ENCODE measurements at regions not wholly inside any gene's neighbourhood (a gene's known extent, or its start where the extent isn't known, plus 50 kb on each side); places are given as distances from the start of the nearest gene placed in this dataset.

- no peak for ATAC-seq (replicated peaks in 6 of 8)
- Histone ChIP-seq H3K27ac (no peak overlapping the region), H3K4me1 (replicated peaks in 1 of 2) (no peaks in the 10 kb centered on the region), H3K4me3 (no peak overlapping the region)
- in situ Hi-C loops (cut with MboI; ENCODE audit: low pct_unique_long_range_greater_than_20kb in 2 of 9, low sequenced_read_pairs in 9 of 9, unreplicated experiment in 9 of 9): no loop called here
- WGBS, 10 experiments: 0 to 86% (median 33%) methylated on average over 1 to 5 of the region's 20 CpGs; no CpG with 5 or more reads in 3 of the 10 experiments
Measured at GRCh38 chr22:48844056-48844675, 983.5 kb downstream of the BRD1 start.

- WGBS, 10 experiments: 20 to 97% (median 54%) methylated on average over 1 to 5 of the region's 9 CpGs; no CpG with 5 or more reads in 4 of the 10 experiments
- H3K4me3 ChIP-seq: no peak overlapping the region
- in situ Hi-C loops (cut with MboI; ENCODE audit: low pct_unique_long_range_greater_than_20kb in 2 of 9, low sequenced_read_pairs in 9 of 9, unreplicated experiment in 9 of 9): no loop called here
Measured at GRCh38 chr22:48843640-48844039, 984.0 kb downstream of the BRD1 start.

GRCh38 chr22:48842976-48843375 is 984.7 kb downstream of the BRD1 start:
- in situ Hi-C loops (cut with MboI; ENCODE audit: low pct_unique_long_range_greater_than_20kb in 2 of 9, low sequenced_read_pairs in 9 of 9, unreplicated experiment in 9 of 9): no loop called here
- ATAC-seq (replicated peaks in 6 of 8): no peak
- WGBS, 10 experiments: 31 to 100% (median 93%) methylated on average over 1 to 3 of the region's 5 CpGs; no CpG with 5 or more reads in 6 of the 10 experiments

More at GRCh38 chr22:48843640-48844039, 984.0 kb downstream of the BRD1 start:
- H3K4me1 ChIP-seq (replicated peaks in 1 of 2): no peaks in the 10 kb centered on the region
- no peak for ATAC-seq (replicated peaks in 6 of 8)
- H3K27ac ChIP-seq: no peak overlapping the region

GRCh38 chr22:48842583-48842945 is 985.1 kb downstream of the BRD1 start:
- H3K4me1 ChIP-seq (replicated peaks in 1 of 2): no peaks in the 10 kb centered on the region
- ATAC-seq (replicated peaks in 6 of 8): no peak
- in situ Hi-C loops (cut with MboI; ENCODE audit: low pct_unique_long_range_greater_than_20kb in 2 of 9, low sequenced_read_pairs in 9 of 9, unreplicated experiment in 9 of 9): no loop called here

More at GRCh38 chr22:48842976-48843375, 984.7 kb downstream of the BRD1 start:
- Histone ChIP-seq H3K27ac (no peak overlapping the region), H3K4me1 (replicated peaks in 1 of 2) (no peaks in the 10 kb centered on the region), H3K4me3 (no peak overlapping the region)

GRCh38 chr22:48841881-48842582 is 985.6 kb downstream of the BRD1 start:
- ATAC-seq (replicated peaks in 6 of 8): no peak
- in situ Hi-C loops (cut with MboI; ENCODE audit: low pct_unique_long_range_greater_than_20kb in 2 of 9, low sequenced_read_pairs in 9 of 9, unreplicated experiment in 9 of 9): no loop called here

More at GRCh38 chr22:48842583-48842945, 985.1 kb downstream of the BRD1 start:
- H3K4me3 ChIP-seq: no peak overlapping the region
- H3K27ac ChIP-seq: no peak overlapping the region
- 17 to 100% (median 37%) methylated on average over 1 to 10 of the region's 17 CpGs; no CpG with 5 or more reads in 4 of the 10 experiments for WGBS, 10 experiments

GRCh38 chr22:48840112-48840949 is 987.3 kb downstream of the BRD1 start:
- Histone ChIP-seq H3K27ac (no peak overlapping the region), H3K4me3 (no peak overlapping the region), H3K4me1 (replicated peaks in 1 of 2) (no peaks in the 10 kb centered on the region)
- no peak for ATAC-seq (replicated peaks in 6 of 8)
- in situ Hi-C loops (cut with MboI; ENCODE audit: low pct_unique_long_range_greater_than_20kb in 2 of 9, low sequenced_read_pairs in 9 of 9, unreplicated experiment in 9 of 9): no loop called here
- WGBS, 10 experiments: 40 to 53% methylated on average over 1 to 5 of the region's 16 CpGs; no CpG with 5 or more reads in 8 of the 10 experiments

More at GRCh38 chr22:48841881-48842582, 985.6 kb downstream of the BRD1 start:
- 17 to 92% (median 56%) methylated on average over 1 to 15 of the region's 22 CpGs; no CpG with 5 or more reads in 4 of the 10 experiments for WGBS, 10 experiments
- Histone ChIP-seq H3K4me3 (no peak overlapping the region), H3K27ac (no peak overlapping the region), H3K4me1 (replicated peaks in 1 of 2) (no peaks in the 10 kb centered on the region)

- 19 to 76% (median 45%) methylated on average over 1 to 6 of the region's 19 CpGs; no CpG with 5 or more reads in 4 of the 10 experiments for WGBS, 10 experiments
- Histone ChIP-seq H3K4me1 (replicated peaks in 1 of 2) (no peaks in the 10 kb centered on the region), H3K4me3 (no peak overlapping the region), H3K27ac (no peak overlapping the region)
- in situ Hi-C loops (cut with MboI; ENCODE audit: low pct_unique_long_range_greater_than_20kb in 2 of 9, low sequenced_read_pairs in 9 of 9, unreplicated experiment in 9 of 9): no loop called here
- ATAC-seq (replicated peaks in 6 of 8): no peak
Measured at GRCh38 chr22:48838846-48839730, 988.6 kb downstream of the BRD1 start.

- 0 to 100% (median 60%) methylated on average over 1 to 5 of the region's 16 CpGs; no CpG with 5 or more reads in 5 of the 10 experiments for WGBS, 10 experiments
- in situ Hi-C loops (cut with MboI; ENCODE audit: low pct_unique_long_range_greater_than_20kb in 2 of 9, low sequenced_read_pairs in 9 of 9, unreplicated experiment in 9 of 9): no loop called here
- no peak overlapping the region for H3K4me3 ChIP-seq
- H3K4me1 ChIP-seq (replicated peaks in 1 of 2): no peaks in the 10 kb centered on the region
- ATAC-seq (replicated peaks in 6 of 8): no peak
- H3K27ac ChIP-seq: no peak overlapping the region
Measured at GRCh38 chr22:48838376-48838775, 989.3 kb downstream of the BRD1 start.

- ATAC-seq (replicated peaks in 6 of 8): peak in 1 of 8 experiments; percentile 45
- H3K4me3 ChIP-seq: no peak overlapping the region
- no peaks in the 10 kb centered on the region for H3K4me1 ChIP-seq (replicated peaks in 1 of 2)
- WGBS, 10 experiments: 17 to 92% (median 50%) methylated on average over 2 to 13 of the region's 16 CpGs; no CpG with 5 or more reads in 3 of the 10 experiments
- no peak overlapping the region for H3K27ac ChIP-seq
- in situ Hi-C loops (cut with MboI; ENCODE audit: low pct_unique_long_range_greater_than_20kb in 2 of 9, low sequenced_read_pairs in 9 of 9, unreplicated experiment in 9 of 9): no loop called here
Measured at GRCh38 chr22:48837341-48837935, 990.2 kb downstream of the BRD1 start.

- Histone ChIP-seq H3K4me3 (no peak overlapping the region), H3K4me1 (replicated peaks in 1 of 2) (no peaks in the 10 kb centered on the region), H3K27ac (no peak overlapping the region)
- in situ Hi-C loops (cut with MboI; ENCODE audit: low pct_unique_long_range_greater_than_20kb in 2 of 9, low sequenced_read_pairs in 9 of 9, unreplicated experiment in 9 of 9): no loop called here
- ATAC-seq (replicated peaks in 6 of 8): no peak
- 0 to 60% (median 51%) methylated on average over 1 to 5 of the region's 19 CpGs; no CpG with 5 or more reads in 6 of the 10 experiments for WGBS, 10 experiments
Measured at GRCh38 chr22:48836673-48837340, 990.9 kb downstream of the BRD1 start.

- ATAC-seq (replicated peaks in 6 of 8): no peak
- WGBS, 10 experiments: 8 to 86% (median 56%) methylated on average over 1 to 7 of the region's 33 CpGs; no CpG with 5 or more reads in 4 of the 10 experiments
- Histone ChIP-seq H3K27ac (no peak overlapping the region), H3K4me1 (replicated peaks in 1 of 2) (no peaks in the 10 kb centered on the region), H3K4me3 (no peak overlapping the region)
- in situ Hi-C loops (cut with MboI; ENCODE audit: low pct_unique_long_range_greater_than_20kb in 2 of 9, low sequenced_read_pairs in 9 of 9, unreplicated experiment in 9 of 9): no loop called here
Measured at GRCh38 chr22:48835857-48836672, 991.6 kb downstream of the BRD1 start.
